Superior temporal gyrus (tissue), 1 donor: ENCODE measurements at regions not wholly inside any gene's neighbourhood (a gene's known extent, or its start where the extent isn't known, plus 50 kb on each side); places are given as distances from the start of the nearest gene placed in this dataset.

Source experiments
- DNase-seq: peaks from one replicate; pipeline ENCODE4 v3.0.0-alpha.2; 2016; ENCODE audit errors: extremely low spot score

GRCh38 chr12:107634530-107634929 lies 51.1 kb upstream of the PWP1 start:
- DNase-seq, result no peak

- DNase-seq, result no peak
Measured at GRCh38 chr12:107635139-107635538, 50.5 kb upstream of the PWP1 start.
